Ascending aorta (tissue), 2 donors: ENCODE measurements at regions not wholly inside any gene's neighbourhood (a gene's known extent, or its start where the extent isn't known, plus 50 kb on each side); places are given as distances from the start of the nearest gene placed in this dataset.

Source experiments
- DNase-seq, 2 donors: peaks; one replicate each; pipeline ENCODE4 v3.0.0-alpha.2; 2019; ENCODE audit warnings: low spot score in 2 of 2
- H3K27ac ChIP-seq, 2 donors: fragments of 200-600 bp; sonication (generic); one replicate each; pipeline ENCODE4 v1.5.1; 2016 to 2017; ENCODE audit warnings: mild to moderate bottlenecking in 1 of 2
- H3K27me3 ChIP-seq: fragments of 200-600 bp; sonication (generic); one replicate; pipeline ENCODE4 v1.5.1; 2017
- H3K36me3 ChIP-seq, 2 donors: fragments of 200-600 bp; sonication (generic); one replicate each; pipeline ENCODE4 v1.5.1; 2016
- H3K4me1 ChIP-seq, 2 donors: fragments of 200-600 bp; sonication (generic); one replicate each; pipeline ENCODE4 v1.5.1; 2016 to 2017; ENCODE audit warnings: mild to moderate bottlenecking in 1 of 2
- H3K4me3 ChIP-seq, 2 donors: fragments of 200-600 bp; sonication (generic); one replicate each; pipeline ENCODE4 v1.5.1; 2016 to 2017; ENCODE audit warnings: mild to moderate bottlenecking in 1 of 2
- H3K9me3 ChIP-seq, 2 donors: fragments of 200-600 bp; sonication (generic); one replicate each; pipeline ENCODE4 v1.5.1; 2016
- CTCF ChIP-seq, 3 experiments: fragments of 200-600 bp in 2 of 3; fragments of 450-650 bp in 1 of 3; sonication (generic) in 2 of 3; IDR thresholded peaks; one replicate each; pipeline ENCODE4 v1.5.1; 2016 to 2019; ENCODE audit warnings: antibody characterized with exemption in 3 of 3, mild to moderate bottlenecking in 1 of 3, moderate library complexity in 1 of 3
- intact Hi-C: fragments of 100-400 bp; cut with DNase I; formaldehyde crosslinking; loops from one replicate; pipeline ENCODE4 v1.15.1; 2023

GRCh38 chr15:39167164-39168058, 413.5 kb upstream of the THBS1 start:
- H3K9me3 ChIP-seq: no peaks in the 10 kb centered on the region
- H3K4me1 ChIP-seq: peaks cover 0 to 7% of the 10 kb centered on the region in 2 donors
- intact Hi-C loops: loop anchor here (5.0 kb wide), 1 partner anchor 40 kb away; no protein-coding TSS in a partner anchor
- H3K27ac ChIP-seq: peak overlapping the region; percentile 26 to 35
- no peak for TF ChIP-seq CTCF (IDR thresholded peaks at IDR 0.05)
- no peaks in the 10 kb centered on the region for H3K36me3 ChIP-seq
- no peak overlapping the region for H3K4me3 ChIP-seq
- no peak for DNase-seq
- no peaks in the 10 kb centered on the region for H3K27me3 ChIP-seq

- Histone ChIP-seq H3K27ac (no peak overlapping the region), H3K36me3 (no peaks in the 10 kb centered on the region), H3K4me1 (no peaks in the 10 kb centered on the region), H3K9me3 (no peaks in the 10 kb centered on the region), H3K27me3 (no peaks in the 10 kb centered on the region), H3K4me3 (no peak overlapping the region)
- intact Hi-C loops: loop anchor here (2.0 kb wide), 1 partner anchor 407 kb away; no protein-coding TSS in a partner anchor
- peak; percentile 13 to 30 (median 17) for TF ChIP-seq CTCF (IDR thresholded peaks at IDR 0.05)
- DNase-seq: peak in 1 of 2 donors; percentile 70
Measured at GRCh38 chr15:39171944-39172368, 408.9 kb upstream of the THBS1 start.

DNA sequence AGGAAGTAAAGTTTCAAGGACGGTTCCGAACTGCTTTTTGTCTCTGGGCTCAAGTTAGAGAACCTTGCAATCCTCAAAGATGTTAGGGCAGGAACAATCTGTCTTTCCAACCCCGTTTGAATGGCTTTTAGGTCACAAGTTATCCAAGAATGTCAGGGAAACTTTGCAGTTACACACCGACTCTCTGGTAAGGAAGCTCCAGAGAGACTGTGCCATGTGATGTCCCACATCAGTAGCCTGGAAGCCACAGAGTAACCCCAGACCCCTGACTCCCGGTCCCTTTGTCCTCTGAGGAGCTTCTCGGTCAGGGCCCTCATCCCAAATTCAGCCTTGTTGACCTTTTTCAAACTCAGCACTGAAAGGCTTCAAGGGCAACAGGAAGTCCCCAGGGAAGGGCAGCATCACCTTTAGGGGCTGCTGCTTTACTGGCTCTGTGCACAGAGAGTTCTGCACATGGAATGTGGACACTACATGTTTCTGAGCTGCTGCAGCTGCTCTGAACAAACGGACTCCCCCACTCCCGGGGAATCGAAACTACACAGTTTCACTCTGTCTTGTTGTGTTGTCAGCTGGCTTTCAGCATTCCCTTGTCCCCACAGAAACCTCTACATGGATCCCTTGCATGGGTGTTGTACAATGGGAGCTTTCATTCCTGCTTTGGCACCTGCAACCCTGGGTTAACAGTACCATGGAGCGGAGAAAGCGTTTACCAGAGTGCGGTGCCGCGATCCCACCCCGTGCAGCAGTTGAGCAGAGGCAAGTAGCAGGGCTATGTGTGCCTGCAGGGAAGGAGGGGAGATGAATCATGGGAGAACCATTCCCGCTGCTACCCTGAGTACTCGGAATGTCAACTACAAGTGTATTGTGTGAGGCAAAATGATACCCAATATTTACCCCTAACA, 408.2 kb upstream of the THBS1 start:
- intact Hi-C loops: loop anchor here (2.0 kb wide), 1 partner anchor 406 kb away; no protein-coding TSS in a partner anchor
- TF ChIP-seq CTCF (IDR thresholded peaks at IDR 0.05): no peak
- Histone ChIP-seq H3K36me3 (no peaks in the 10 kb centered on the region), H3K4me1 (no peaks in the 10 kb centered on the region), H3K9me3 (no peaks in the 10 kb centered on the region), H3K27me3 (no peaks in the 10 kb centered on the region), H3K4me3 (no peak overlapping the region), H3K27ac (no peak overlapping the region)
- DNase-seq: no peak

DNA sequence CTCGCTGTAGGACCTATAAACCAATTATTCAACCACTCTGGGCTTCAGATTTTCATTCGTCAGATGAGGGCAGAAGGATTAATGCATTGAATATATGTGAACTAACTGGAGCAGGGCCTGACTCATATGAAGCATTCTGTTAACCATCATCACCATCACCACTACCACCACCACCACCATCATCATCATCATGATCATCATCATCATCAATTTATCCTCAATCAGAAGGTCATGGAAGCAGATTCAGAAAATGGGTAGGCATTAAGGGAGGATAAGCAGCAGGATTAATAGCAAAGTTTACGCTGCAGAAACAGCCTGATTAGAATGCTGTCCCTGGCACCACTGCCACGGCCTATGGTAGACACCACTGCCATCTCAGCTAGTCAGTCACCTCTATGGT, 407.5 kb upstream of the THBS1 start:
- no peak for DNase-seq
- no peaks in the 10 kb centered on the region for H3K36me3 ChIP-seq
- TF ChIP-seq CTCF (IDR thresholded peaks at IDR 0.05): no peak
- no peaks in the 10 kb centered on the region for H3K27me3 ChIP-seq
- H3K4me3 ChIP-seq: no peak overlapping the region
- H3K4me1 ChIP-seq: no peaks in the 10 kb centered on the region
- no peaks in the 10 kb centered on the region for H3K9me3 ChIP-seq
- intact Hi-C loops: loop anchor here (2.0 kb wide), 1 partner anchor 405 kb away; no protein-coding TSS in a partner anchor
- H3K27ac ChIP-seq: no peak overlapping the region

GRCh38 chr15:39174332-39174731, 406.5 kb upstream of the THBS1 start:
- intact Hi-C loops: no loop called here
- Histone ChIP-seq H3K9me3 (no peaks in the 10 kb centered on the region), H3K27ac (no peak overlapping the region), H3K36me3 (no peaks in the 10 kb centered on the region), H3K4me1 (no peaks in the 10 kb centered on the region), H3K4me3 (no peak overlapping the region), H3K27me3 (no peaks in the 10 kb centered on the region)
- no peak for DNase-seq
- TF ChIP-seq CTCF (IDR thresholded peaks at IDR 0.05): no peak
